Renal cortex interstitium (tissue), 11 donors: ENCODE measurements at regions not wholly inside any gene's neighbourhood (a gene's known extent, or its start where the extent isn't known, plus 50 kb on each side); places are given as distances from the start of the nearest gene placed in this dataset.
"Not testable (repeated sequence)": the region's sequence is repeated elsewhere in the genome, so short reads cannot be mapped to it uniquely, and the experiment has no call there.

Source experiments
- DNase-seq, 11 donors: peaks; one replicate each; pipeline ENCODE4 v3.0.0-alpha.2; 2013; ENCODE audit warnings: low read depth in 9 of 11, low spot score in 4 of 11; ENCODE audit errors: extremely low read depth in 1 of 11

DNA sequence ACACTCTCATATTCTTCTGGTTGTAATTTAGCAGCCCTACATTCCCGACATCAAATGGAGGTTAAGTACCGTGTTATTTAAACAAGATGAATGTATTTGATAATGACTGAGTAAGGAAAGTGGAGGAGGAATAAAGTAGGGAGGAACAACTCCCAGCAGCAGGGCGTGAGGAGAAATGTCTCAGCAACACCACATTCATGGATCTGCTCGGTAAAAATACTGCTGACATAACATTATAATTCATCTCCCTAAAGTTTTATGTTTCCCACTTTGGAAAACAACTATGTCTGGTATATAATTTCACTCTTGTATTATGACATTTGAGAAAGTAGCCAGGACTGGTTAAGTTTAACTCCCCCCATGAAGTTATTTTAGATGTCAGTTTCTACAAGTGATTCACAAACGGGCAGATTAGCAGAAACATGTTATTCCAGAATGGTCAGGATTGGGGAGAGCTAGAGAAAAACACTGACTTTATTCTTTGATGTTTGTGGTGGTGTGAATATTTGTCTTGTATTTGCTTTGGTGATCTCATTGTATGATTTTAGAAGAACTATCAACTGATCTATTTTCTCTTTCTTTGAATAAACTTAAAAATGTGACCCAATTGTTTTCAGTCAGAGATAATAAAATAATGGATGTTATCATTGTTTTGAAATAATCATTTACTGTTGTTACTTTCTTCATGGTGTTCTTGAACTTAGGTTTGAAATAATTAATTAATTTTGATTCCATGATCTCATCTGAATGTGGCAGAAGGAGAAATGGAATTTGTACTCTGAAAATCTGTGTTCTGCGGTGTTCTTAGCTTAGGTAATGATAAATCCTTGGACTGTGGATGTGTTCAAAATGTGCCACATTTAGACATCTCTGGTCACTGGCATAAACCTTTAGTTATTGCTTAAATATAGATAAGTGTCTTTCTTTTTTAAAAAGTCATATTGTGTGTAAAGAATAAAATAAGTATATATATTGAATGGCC lies 303.6 kb upstream of the ZNF608 start:
- DNase-seq, result no peak

- DNase-seq, result no peak
These were observed 304.5 kb upstream of the ZNF608 start for GRCh38 chr5:125050926-125051325.

- DNase-seq, result no peak
These were observed 306.1 kb upstream of the ZNF608 start for GRCh38 chr5:125052584-125052983.

- no peak for DNase-seq
These were observed 306.7 kb upstream of the ZNF608 start for GRCh38 chr5:125053179-125053578.

GRCh38 chr5:125054146-125054545 lies 307.7 kb upstream of the ZNF608 start:
- no peak for DNase-seq

DNA sequence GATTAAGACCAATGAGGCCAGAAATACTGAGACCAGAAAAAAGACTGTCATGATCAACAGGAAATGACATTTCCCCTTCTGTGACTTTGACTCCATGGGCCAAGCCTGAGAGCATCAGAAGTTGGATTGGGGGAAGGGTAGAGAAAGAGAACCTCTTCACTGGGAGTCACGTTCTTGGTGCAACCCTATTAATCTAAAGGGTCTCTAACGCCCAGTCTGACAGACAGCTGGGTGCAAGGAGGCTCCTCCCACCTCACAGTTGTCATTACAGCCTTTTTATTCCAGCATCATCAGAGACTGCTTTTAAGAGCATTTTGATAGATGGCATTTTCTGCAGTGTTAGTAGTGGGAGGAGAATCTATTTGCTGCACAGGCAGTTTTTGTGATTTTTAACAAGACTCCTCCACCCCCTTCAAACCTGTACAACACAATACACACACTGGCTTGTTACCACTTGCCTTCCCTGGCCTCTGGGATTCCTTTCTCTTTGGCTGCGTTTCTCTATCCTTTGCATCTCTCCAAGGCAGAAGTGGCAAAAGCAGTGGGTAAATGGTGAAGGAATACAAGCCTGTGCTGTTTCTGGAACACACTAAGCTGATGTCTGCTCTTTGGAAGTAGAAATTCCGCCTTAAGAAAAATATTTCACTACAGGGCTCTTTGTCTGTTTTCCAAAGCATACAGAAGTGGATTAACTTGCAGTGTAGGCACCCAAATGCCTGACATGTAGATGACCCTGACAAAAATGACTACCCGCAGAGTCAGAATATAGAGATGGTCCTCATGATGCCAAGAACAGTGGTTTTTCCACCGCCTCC lies 310.4 kb upstream of the ZNF608 start:
- DNase-seq, result no peak

DNA sequence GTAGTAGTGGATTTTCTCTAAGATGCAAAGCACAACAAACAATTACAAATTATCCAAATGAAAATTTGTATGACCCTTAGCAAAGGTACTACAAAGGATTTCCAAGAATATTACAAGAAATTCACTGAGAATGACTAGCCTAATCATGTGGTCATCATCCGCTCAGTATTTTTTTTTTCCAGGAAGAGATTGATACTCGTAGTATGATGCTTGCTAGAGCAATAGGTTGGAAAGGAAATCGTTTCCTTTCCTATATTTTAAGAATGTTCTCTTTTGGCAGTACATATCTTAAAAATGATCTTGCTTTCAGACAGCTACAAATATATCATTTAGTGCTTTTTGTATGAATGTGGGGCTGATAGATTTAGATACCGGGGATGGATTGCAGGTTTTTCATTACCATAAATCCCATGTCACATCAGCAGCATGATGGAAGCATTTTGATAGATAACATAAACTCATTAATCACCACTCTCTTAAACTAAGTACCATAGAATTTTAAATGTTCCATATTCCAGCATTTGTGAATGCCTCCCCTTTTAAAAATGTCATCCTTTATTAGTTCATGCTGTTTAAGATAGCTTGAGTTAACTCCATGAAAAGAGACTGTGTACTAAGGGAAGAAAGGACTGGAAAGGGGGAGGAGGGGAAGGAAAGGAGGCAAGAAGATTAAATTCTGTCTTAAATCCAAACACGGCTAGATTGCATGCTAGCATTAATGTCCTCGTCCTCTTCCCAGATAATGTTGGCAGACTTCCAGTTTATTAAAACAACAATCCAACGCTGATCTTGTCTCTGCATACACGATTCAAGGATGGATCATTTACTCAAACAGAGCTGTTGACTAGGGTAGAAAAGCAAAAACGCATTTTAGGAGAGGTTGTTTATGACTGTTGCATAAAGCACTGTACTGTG lies 311.7 kb upstream of the ZNF608 start:
- no peak for DNase-seq

DNA sequence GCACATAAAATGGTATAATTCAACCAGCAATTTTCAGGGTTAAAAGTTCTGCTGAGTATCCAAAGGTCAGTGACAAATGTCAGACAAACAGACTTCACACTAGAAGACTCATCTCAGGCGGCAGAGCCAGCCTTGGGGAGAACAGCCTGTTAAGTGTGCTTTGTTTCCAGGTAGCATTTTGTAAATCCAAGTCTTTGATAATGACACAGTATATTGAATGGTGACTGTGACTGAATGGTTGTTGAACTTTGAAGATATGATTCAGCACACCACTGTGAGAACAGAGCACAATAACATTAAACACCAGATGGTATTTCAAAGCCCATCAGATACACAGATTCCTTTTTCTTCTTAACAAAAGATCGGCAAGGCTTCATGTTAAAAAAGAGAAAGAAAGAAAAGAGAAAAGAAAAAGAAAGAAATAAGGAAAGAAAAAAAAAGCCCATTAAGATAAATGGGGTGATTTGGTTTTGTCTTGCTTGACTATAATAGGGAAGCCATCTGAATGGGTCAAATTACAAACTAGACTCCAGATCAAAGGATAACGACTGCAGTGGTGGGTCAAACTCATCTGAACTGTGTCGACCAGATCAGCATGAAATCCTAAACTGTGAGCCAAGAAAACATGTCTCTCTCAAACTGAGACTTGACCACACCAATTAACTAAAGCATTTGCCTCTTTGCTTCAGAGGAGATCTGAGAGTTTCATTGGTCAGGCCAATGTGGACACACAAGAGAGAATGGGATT lies 313.0 kb upstream of the ZNF608 start:
- peak in 1 of 11 donors; percentile 54 for DNase-seq

DNA sequence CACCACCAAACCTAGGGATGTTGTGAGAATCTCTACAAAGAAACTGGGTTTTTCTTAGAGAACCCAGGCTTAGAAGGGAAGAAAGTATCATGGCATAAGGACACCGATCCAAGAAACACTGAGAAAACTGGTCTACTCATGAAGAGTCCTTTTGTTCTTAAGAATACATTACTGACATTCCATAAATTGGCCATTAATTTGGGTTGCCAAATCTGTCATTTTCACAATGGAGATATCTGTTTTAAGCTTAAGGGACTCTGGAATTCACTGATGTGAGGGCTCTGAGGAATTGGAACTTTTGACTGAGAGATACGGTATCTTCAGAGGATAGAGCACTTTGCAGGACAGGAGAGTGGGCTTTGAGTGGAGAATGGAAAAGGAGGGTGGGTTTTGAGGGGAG lies 315.3 kb upstream of the ZNF608 start:
- DNase-seq, result no peak

- DNase-seq, result no peak
These were observed 318.4 kb upstream of the ZNF608 start for GRCh38 chr5:125064621-125065438.

DNA sequence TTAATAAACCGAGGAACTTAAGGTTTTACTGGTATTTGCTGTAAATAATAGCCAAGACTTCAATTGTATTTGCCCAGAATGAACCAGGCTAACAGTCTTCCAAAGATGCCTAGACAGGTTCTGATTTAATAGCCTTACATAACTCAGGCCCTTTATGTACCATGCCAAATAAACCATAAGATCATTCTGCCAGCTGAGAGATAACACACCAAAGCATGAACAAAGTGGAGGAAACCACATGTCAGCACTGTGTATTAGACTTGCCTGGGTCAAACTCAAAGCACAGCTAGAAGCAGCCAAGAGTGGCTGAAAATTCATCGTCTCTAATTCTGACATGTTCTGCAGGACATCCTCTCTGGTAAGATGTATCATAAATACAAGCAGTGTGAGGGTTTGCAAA lies 319.3 kb upstream of the ZNF608 start:
- no peak for DNase-seq

- DNase-seq, result no peak
These were observed 324.5 kb upstream of the ZNF608 start for GRCh38 chr5:125070961-125071360.

DNA sequence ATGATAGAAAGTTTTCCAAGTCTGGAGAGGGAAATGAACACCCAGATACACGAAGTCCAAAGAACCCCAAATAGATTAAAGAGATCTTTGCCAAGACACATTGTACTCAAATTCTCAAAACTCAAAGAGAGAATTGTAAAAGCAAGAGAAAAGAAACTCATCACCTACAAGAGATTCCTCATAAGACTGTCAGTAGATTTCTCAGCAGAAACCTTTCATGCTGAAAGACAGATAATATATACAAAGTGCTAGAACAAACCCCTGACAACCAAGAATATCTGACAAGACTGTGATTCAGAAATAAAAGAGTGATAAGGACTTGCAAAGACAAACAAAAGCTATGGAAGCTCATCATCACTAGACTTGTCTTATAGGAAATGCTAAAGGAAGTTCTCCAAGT lies 326.7 kb upstream of the ZNF608 start:
- DNase-seq, result no peak

- DNase-seq, result no peak
These were observed 329.1 kb upstream of the ZNF608 start for GRCh38 chr5:125075567-125075966.

GRCh38 chr5:125079028-125079427 lies 332.6 kb upstream of the ZNF608 start:
- DNase-seq, result not testable (repeated sequence)

- no peak for DNase-seq
These were observed 334.7 kb upstream of the ZNF608 start for GRCh38 chr5:125081101-125081500.

- no peak for DNase-seq
These were observed 337.5 kb upstream of the ZNF608 start for GRCh38 chr5:125083981-125084380.
